ELR (cell line): ENCODE measurements at regions not wholly inside any gene's neighbourhood (a gene's known extent, or its start where the extent isn't known, plus 50 kb on each side); places are given as distances from the start of the nearest gene placed in this dataset.

Experiments
- DNase-seq: peaks from one replicate; pipeline ENCODE4 v3.0.0-alpha.2; 2015; ENCODE audit warnings: low read depth

DNA sequence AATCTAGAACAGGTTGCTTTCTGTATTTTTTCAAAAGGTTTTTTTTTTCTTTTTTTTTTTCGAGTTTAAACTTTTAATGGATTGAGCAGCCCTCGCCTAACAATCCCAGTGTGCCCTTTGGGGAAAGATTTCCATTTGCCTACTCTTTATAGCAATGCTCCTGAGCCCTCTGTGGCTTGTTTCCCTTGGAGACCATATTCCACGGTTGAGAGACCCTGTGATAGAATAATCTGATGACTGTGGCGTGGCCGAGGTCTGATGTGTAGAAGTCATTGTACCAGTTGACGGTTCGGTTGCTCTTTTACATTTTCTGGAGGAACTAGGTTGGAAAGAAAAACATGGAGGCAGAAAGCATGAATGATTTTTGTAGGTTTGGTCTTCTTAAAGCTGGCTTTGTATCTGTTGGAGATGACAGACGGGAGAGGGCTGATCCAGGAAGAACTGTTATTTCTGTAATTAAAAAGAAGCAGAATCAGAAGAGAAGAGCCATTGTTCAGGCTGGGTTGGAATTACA, 305.7 kb upstream of the NRIP1 start:
- DNase-seq: no peak

DNA sequence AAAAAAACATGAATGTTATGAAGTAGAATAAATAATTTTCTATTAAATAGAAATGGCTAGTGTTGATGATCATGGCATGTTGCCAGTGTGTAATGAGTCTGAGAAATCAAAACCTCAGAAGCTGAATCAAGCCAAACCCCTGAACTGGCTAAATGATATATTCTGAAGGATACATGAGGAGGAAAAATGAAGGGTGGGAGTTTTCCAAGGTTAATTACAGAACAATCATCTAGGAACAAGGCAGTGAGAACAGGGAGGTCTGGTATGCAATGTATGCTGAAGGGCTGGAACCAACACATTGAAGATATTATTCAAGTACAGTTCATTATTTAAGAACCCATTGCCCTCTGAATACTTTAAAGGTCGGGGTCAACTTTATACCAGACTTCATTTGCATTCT, 309.1 kb upstream of the NRIP1 start:
- no peak for DNase-seq

DNA sequence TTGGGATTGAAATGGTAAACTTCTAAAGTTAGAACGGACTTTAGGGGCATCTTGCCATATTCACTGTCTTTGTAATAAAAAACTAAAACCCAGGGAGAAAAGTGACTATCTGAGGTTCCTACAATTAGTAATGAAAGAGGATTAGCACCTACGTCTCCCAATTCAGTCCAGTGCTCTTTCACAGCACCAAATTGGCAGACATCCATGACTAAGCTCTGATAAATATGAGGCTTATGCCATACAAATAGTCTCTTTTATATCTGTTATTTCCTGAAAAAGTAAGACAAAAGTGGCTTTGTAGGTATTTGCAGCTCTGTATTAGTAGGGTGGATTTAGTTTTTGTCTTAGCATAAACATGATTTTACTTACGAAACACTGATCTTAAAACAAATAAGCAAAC, 315.0 kb upstream of the NRIP1 start:
- no peak for DNase-seq

DNA sequence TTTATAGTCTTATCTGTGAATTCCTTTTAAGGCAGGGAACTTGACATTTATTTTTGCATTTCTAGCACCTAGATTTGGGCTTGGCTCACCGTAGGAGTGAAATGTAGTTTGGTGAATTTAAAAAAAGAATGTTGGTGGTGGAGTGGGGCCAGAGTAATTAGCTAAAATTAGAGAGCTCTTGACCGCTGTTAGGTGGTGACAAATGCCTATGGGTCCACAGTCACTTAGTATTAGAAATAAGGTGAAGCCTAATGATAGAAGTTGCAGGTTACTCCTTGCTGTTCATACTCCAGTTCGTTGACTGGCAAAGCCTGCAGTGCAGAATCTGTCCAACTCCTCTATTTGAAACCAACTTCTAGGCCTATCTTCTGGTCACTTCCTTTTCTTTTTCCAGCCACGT, 318.8 kb upstream of the NRIP1 start:
- no peak for DNase-seq

DNA sequence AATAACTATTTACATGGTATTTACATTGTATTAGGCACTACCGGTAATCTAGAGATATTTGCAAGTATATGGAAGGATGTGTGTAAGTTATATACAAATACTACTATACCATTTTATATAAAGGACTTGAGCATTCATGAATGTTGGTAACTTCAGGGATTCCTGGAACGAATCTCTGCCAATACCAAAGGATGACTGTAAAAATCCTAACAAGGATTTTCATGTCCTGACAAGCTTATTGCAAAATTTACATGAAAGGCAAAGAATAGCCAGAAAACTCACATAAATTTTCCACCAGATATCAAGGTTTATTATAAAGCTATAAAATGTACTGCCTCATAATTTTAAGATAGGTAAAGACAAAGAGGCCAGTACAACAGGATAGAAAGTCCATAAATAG, 325.2 kb upstream of the NRIP1 start:
- DNase-seq: no peak

DNA sequence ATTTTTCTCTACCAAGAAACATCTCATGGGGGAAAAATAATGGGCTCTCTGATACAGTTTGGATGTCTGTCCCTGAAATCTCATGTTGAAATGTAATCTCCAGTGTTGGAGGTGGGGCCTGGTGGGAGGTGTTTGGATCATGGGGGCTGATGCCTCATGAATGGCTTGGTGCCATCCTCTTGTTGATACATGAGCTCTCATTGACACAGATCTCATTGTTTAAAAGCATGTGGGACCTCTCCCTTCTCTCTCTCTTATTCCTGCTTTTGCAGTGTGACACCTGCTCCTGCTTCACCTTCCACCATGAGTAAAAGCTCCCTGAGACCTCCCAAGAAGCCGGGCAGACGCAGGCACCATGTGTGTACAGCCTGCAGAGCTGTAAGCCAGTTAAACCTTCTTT, 332.5 kb upstream of the NRIP1 start:
- no peak for DNase-seq

DNA sequence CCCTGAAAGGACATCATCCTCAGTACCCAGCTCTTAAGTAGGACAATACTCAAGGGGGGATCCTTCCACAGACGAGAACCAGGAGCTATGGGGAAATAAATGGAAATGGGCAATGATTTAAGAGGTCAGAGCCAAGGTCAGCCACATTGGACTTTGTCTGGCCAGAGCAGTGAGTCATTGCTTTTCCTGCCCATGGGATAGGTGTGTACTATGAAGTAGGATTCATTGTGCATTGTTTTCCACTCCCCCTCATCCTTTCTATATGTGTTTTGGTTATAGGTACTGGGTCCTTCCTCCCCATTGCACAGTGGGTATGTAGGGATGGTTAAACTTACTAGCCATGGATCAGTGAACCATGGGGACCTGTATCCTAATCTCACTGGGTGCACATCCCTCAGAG, 328.9 kb upstream of the USP25 start:
- peak; percentile 5 for DNase-seq

DNA sequence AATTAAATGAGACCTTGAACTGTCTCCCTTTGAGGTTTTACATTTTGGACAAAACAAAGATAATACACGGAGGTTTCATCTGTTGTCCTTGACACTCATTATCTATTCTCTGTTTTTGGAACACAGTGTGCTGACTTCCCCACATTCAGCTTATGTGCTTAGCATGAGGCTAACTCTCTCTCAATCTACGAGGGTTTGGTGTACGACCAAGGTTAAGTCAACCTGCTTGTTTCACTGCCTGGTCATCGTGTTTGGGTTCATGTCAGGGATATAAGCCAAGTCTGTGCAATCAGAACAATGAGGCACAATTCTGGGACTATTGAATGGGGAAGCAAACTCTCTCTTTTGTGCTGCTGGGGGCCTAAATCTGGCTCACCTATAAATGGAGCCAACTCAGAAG, 328.5 kb upstream of the USP25 start:
- no peak for DNase-seq

DNA sequence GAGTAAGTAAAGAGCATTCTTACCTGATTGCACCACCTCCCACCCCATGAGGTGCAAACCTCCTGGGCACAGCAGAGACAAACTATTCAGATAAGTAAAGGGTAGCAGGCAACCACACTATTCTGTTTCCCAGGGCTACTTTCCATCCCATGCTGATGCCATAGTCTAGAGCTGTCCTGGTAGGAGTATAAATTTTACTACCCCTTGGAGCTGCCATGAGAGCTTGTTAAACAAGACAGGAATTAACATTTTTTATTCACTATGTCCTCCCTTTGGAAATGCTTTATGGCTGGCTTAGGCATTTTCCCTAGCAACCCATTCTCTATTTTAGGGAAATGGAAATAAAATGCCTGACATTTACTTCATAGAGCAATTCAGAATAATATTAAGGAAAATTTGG, 324.6 kb upstream of the USP25 start:
- DNase-seq: no peak

DNA sequence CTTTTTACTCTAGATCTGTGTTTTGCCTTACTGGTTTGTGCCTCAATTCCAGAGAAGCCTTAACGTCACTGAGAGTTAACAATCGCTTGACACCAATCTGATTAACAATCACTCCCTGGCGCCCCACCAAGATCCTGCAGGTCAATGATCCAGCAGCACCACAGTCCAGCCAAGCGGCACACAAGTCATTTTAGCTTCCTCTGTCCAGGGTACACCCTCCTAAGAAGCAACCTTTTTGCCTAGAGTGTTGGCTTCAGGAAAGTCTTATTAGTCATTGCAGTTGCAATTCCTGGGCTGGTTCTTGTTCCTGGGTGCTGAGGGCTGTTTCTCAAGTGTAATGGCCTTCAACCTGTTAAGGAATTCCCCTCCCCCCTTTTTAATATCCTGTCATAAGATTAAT, 323.0 kb upstream of the USP25 start:
- DNase-seq: no peak

DNA sequence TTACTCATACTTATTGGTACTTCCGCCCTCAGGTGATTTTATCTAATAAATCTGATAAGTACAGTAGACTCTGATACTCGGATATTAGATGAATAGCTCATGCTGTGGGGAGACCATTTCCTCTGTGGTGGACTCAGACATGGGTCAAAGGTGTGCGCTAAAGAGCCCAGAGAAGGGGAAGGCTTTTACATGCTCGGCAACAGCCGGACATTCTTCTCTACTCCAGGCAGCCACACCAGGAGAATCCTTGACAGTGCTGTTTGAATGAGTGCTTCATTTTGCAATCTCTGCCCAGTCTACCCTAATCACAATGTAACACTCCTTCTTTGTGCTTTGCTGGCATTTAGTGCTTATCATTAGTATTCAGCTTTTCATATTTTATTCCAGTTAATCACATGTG, 322.2 kb upstream of the USP25 start:
- no peak for DNase-seq

DNA sequence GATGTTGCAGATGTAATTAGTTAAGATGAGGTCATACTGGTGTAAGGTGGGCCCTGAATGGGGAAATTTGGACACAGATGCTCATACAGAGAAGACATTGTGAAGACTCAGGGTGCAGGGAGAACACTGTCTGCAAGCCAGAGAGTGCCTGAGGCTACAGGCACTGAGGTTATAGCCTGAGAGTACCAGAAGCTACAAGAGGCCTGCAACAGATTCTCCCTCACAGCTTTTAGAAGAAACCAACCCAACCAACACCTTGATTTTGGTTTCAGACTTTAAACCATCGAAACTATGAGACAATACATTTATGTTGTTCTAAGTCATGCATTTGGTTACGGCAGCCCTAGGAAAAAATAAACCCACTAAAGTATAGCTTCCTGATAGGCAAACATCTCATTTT, 321.7 kb upstream of the USP25 start:
- no peak for DNase-seq

DNA sequence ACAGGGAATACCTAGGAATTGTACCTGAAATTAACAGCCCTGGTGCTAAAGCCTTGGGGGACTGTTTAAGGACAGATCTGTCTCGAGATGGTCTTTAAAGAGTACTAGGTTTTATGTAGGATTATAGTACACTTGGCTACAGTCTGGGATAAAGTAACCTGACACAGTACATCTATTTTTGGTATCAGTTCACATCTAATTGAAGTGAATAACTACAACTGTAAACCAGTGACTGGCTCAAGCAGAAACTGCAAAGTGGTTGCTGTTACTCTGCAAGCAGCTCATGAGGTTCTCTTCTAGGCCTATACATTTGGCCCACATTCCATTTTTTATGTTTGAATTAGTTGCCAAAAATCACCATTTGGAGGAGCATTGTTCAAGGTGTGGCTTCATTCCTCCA, 320.8 kb upstream of the USP25 start:
- DNase-seq: no peak

DNA sequence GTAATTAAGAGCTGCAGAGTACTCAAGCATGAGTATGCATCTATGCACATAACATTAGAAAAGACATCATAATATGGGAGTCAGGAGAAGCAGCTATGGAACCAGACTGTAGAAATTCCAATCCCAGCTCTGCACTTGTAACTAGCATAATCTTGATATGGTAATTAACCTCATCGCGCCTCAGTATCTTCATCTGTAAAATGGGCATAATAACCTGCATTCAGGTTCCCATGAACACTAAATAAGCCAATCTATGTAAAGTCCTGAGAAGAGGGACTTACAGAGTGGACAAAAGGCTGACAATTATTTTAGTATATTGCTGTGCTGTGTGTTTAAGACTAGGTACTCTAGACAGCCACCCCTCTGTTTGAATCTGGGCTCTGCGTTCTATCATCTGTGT, 318.9 kb upstream of the USP25 start:
- DNase-seq: no peak

DNA sequence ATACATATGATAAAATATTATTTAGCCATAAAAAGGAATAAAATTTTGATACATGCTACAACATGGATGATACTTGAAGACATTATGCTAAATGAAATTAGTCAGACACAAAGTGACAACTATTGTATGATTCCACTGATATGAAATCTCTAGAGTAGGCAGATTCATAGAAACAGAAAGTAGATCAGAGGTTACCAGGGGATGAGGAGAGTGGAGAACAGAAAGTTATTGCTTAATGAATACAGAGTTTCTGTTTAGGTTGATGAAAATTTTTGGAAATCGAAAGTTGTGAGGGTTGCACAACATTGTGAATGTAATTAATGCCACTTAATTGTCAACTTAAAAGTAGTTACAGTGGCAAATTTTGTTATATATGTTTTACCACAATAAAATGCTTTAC, 315.7 kb upstream of the USP25 start:
- DNase-seq: no peak

DNA sequence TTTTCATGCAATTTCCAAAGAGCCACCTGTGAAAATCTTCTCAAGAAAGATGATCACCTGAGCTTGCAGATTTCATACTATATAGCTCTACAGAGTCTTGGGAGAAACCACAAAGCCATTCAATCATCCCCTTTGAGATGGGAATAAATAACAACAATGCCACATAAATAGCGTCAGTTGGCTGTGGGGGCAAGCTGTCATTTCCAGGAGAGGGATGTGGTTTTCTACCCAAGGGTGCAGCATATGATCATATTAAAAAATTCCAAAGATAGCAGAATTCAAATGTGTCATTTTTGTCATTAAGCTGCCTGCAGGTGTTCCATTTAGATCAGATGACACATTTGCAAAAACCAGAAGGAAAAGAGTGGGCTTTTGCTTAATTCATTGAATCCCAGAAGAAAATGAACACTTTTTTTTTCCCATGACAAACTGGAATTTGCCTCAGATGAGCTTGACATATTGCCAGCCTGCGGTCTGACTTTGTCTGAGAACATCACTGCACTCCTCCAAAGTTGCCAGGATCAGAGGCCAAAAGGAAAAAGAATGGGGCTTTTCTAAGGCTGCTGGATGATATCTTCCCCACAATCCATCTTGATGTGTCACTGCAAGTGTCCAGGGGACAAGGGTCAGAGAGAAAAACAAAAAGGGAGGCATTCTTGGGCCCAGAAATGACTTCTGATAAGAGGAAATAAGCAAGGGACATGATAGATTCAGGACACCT, 314.1 kb upstream of the USP25 start:
- DNase-seq: no peak

DNA sequence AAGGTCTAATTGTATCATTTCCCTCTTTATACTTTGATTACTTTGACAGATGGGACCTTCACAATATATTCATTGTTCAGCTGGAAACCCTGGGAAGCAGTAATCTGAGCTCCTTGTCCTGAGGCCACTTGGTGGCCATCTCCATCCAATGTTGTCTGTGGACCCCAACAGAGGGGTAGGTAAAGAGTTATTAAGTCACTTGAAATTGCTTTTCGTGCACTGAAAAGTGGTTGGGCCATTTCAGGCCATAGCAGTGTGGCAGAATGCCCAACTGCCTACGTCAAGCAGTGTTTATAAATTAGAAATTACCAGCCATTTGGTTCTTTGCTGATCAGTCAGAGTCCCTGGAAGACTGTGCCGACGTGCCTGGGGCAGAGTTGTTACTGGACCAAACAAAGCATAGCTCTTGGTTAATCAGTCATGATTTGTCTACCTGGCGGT, 308.3 kb upstream of the USP25 start:
- DNase-seq: no peak

DNA sequence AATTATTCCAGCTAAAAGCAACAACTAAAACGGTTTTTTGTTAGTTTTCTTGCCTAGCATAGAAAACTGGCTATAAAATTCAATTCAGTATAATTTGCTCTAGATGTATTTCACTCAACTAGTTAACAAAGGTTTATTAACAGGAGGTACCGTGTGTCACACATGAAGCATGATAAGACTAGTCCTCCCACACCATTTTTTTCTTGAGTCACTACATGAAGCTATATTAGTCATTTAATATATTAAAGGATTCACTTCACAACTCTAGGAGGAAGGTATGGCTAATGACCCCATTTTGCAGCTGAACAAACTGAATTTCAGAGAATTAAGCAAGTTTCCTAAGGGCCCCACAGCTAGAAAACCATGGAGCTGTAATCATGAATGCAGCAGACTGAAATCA, 307.8 kb upstream of the USP25 start:
- peak; percentile 10 for DNase-seq

DNA sequence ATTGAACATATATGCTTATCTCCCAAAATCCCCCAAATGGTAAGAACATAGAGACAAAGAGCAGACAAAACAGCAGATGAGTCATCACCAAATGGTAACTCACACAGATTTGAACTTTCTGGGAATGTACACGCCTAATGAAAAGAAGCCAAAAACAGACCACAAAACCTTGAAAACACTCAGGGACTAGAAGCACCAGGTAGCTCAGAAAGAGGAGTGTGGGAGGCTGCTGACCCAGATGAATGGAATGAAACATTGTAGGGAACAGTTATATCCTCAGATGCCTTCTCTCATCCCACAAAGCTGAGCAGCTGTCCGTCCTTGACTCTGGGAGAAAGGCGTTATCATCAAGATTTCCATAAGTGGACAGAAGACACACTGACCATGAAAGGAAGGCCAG, 307.0 kb upstream of the USP25 start:
- peak; percentile 3 for DNase-seq

DNA sequence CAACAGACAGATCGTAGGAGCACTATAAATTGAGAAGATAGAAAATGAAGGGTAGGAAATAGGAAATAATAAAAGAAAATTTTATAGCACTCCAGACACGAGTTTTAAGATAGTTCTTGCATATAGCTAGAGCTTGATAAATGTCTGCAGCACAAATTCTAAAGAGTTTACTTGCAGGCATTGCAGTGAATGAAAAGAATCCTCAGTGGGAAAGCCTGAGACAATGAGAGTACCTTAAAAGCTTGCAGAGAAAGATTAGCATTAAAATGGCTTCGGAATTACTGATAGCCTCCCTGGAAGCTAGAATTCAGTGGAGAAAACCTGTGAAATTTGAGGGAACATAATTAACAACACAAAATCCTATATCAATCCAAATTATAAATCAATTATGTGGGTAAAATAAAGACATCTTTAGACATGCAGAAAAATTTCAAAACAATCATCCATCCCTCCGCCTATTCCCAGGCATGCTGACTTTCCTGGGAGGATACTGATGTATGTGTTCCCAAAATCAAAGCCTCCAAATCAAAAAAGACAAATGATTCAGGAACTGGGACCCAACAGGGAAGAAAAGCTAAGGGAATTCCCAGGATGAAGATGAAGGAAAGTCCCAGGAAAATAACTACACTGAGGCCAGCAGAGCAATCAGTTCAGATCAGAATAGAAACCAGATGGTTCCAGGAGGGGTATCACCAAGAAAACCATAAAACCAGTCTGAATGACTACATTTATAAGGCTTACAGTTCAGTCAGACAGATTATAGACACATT, 305.9 kb upstream of the USP25 start:
- no peak for DNase-seq

DNA sequence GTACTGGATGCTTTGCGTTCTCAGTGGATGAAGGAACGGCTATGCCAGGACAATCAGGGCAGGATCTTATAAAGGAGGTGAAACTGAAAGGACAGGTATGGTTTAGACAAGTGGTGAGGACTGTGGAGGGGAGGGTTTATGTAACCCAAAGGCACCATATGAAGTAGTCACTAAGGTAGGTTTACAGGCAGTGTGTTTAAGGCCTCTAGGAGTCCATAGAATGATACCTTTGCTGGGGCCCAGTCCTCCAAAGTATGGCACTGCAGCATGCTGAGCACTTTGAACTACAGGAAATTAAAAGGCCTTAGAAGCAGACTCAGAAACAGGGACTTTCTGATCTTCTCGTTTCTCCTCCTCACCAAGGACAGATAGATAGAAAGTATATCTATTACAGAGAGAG, 304.7 kb upstream of the USP25 start:
- DNase-seq: no peak

DNA sequence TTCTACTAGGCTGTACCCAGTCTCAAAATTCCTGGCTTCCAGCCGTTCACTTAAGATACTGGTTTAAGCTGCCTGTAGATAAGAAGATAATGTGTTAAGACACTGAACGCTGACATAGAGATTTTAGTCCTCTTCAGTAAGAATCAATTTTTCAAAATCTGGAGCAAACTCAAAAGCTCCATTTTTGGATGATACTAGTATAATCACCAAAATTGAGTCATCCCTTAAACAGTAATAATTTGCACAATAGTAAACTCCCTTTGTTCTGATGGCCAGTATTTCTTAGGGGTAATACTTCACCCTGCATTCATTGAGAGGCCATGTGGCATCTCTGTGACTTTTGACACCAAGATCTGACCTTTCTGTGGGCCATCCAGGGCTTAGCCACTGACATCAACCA, 299.8 kb upstream of the USP25 start:
- DNase-seq: no peak

DNA sequence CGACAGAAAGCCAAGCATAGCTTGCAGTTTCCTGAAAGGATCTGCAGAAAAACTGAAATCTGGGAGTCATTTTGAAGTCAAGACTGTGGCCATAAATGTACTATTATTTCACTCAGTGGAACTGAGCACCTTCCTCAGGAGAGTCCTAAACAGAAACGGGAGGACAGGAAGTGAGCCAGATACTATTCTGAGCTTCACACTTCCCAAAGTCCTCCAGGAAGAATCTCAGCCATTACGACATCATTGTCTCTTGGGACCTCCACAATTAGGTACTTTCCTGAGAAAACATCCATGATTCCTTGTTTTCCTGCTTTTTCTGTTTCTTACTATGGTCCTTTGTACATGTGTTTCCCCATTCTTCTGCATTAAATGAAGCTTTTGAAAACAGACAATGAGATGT, 299.2 kb upstream of the USP25 start:
- peak; percentile 1 for DNase-seq

DNA sequence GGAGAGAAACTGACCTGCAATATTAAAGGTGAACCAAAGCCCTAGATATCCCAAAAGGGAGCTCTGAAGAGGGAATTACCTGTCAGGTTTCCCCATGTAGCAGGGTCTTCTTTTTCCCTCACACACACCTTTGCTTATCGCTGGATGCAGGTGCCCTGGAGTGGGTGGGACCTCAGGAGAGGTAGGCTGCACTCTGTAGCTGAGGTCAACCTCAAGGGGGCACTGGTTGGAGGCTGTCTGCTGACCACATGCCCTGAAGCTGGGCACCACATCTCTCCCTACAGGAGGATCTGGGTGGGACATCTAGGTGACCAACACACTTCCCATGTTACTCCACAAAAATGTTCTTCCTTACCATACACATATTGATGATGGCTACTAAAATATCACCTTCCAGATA, 298.7 kb upstream of the USP25 start:
- DNase-seq: no peak
